PFSK-1 (cell line): ENCODE measurements at regions not wholly inside any gene's neighbourhood (a gene's known extent, or its start where the extent isn't known, plus 50 kb on each side); places are given as distances from the start of the nearest gene placed in this dataset.

Experiments
- POLR2AphosphoS5 ChIP-seq: IDR thresholded peaks from 2 replicates; pipeline ENCODE4 v1.6.1; 2012; ENCODE audit warnings: low read depth, mild to moderate bottlenecking, control low read depth, low read length, moderate library complexity
- SIN3A ChIP-seq: IDR thresholded peaks from 2 replicates; pipeline ENCODE4 v1.6.1; 2012; ENCODE audit warnings: mild to moderate bottlenecking, low read length, moderate library complexity, borderline replicate concordance; ENCODE audit not compliant: insufficient read depth
- TF ChIP-seq, protein P1 (sequence below), 2 experiments: IDR thresholded peaks; 2 replicates each; pipeline versions ENCODE4 v1.6.1 to v1.8.0; 2011 to 2012; ENCODE audit warnings: low read depth in 2 of 2, low read length in 2 of 2, control low read depth in 1 of 2, inconsistent platforms in 1 of 2, mild to moderate bottlenecking in 1 of 2, moderate library complexity in 1 of 2; ENCODE audit not compliant: insufficient read depth in 1 of 2

DNA sequence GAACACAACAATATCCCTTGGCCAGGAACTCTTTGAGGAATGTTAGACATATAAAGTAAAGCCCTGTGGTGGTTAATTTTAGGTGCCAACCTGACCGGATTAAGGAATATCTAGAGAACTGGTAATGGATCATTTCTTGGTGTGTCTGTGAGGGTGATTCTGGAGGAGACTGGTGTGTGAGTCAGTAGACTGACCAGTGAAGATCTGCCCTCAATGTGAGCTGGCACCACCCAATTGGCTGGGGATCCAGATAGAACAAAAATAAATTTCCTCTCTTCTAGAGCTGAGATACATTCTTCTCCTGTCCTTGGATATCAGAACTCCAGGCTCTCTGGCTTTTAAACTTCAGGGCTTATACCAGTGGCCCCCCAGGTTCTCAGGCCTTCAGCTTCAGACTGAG lies 56.2 kb upstream of the TNPO1 start:
- TF ChIP-seq SIN3A (no peak), POLR2AphosphoS5 (no peak)
- TF ChIP-seq, protein P1, sequence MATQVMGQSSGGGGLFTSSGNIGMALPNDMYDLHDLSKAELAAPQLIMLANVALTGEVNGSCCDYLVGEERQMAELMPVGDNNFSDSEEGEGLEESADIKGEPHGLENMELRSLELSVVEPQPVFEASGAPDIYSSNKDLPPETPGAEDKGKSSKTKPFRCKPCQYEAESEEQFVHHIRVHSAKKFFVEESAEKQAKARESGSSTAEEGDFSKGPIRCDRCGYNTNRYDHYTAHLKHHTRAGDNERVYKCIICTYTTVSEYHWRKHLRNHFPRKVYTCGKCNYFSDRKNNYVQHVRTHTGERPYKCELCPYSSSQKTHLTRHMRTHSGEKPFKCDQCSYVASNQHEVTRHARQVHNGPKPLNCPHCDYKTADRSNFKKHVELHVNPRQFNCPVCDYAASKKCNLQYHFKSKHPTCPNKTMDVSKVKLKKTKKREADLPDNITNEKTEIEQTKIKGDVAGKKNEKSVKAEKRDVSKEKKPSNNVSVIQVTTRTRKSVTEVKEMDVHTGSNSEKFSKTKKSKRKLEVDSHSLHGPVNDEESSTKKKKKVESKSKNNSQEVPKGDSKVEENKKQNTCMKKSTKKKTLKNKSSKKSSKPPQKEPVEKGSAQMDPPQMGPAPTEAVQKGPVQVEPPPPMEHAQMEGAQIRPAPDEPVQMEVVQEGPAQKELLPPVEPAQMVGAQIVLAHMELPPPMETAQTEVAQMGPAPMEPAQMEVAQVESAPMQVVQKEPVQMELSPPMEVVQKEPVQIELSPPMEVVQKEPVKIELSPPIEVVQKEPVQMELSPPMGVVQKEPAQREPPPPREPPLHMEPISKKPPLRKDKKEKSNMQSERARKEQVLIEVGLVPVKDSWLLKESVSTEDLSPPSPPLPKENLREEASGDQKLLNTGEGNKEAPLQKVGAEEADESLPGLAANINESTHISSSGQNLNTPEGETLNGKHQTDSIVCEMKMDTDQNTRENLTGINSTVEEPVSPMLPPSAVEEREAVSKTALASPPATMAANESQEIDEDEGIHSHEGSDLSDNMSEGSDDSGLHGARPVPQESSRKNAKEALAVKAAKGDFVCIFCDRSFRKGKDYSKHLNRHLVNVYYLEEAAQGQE (IDR thresholded peaks at IDR 0.05; ENCODE audit: insufficient read depth in 1 of 2, low read depth in 2 of 2, low read length in 2 of 2) = no peak
